ENCODE measurements at regions not wholly inside any gene's neighbourhood (a gene's known extent, or its start where the extent isn't known, plus 50 kb on each side); places are given as distances from the start of the nearest gene placed in this dataset.

- TF ChIP-seq CTCF (IDR thresholded peaks at IDR 0.05) (no peak), POLR2A (IDR thresholded peaks at IDR 0.05) (no peak)
These were observed 114.5 kb upstream of the GSE1 start for GRCh38 chr16:85498607-85499006.

Data from lower leg skin (tissue), 3 donors.